Transverse colon (tissue), 4 donors: ENCODE measurements at regions not wholly inside any gene's neighbourhood (a gene's known extent, or its start where the extent isn't known, plus 50 kb on each side); places are given as distances from the start of the nearest gene placed in this dataset.

ENCODE experiments used
- DNase-seq: peaks from one replicate; pipeline ENCODE4 v3.0.0-alpha.2; 2019
- H3K27ac ChIP-seq, 4 donors: fragments of 200-600 bp; sonication (generic); 2 replicates each; pipeline ENCODE4 v1.5.1; 2016 to 2018; ENCODE audit warnings: inconsistent platforms in 4 of 4
- H3K27me3 ChIP-seq: fragments of 200-600 bp; sonication (generic); 2 replicates; pipeline ENCODE4 v1.5.1; 2017; ENCODE audit warnings: inconsistent platforms
- H3K36me3 ChIP-seq, 4 donors: fragments of 200-600 bp; sonication (generic); 2 replicates each; pipeline ENCODE4 v1.5.1; 2017 to 2019; ENCODE audit warnings: inconsistent platforms in 4 of 4
- H3K4me1 ChIP-seq, 4 donors: fragments of 200-600 bp; sonication (generic); 2 replicates each; pipeline ENCODE4 v1.5.1; 2017 to 2020; ENCODE audit warnings: inconsistent platforms in 4 of 4
- H3K4me3 ChIP-seq, 4 donors: fragments of 200-600 bp; sonication (generic); 1 replicate in 1 of 4; 2 replicates in 3 of 4; pipeline versions ENCODE4 v1.5.1 to v1.6.1; 2017 to 2019; ENCODE audit warnings: inconsistent platforms in 4 of 4
- H3K9me3 ChIP-seq, 2 donors: fragments of 200-600 bp; sonication (generic); 2 replicates each; pipeline ENCODE4 v1.5.1; 2017 to 2019; ENCODE audit warnings: inconsistent platforms in 2 of 2
- CTCF ChIP-seq, 5 experiments: fragments of 200-600 bp in 3 of 5; fragments of 450-650 bp in 2 of 5; sonication (generic) in 3 of 5; IDR thresholded peaks; 1 replicate in 2 of 5; 2 replicates in 3 of 5; pipeline ENCODE4 v1.5.1; 2016 to 2017; ENCODE audit warnings: antibody characterized with exemption in 5 of 5, inconsistent platforms in 3 of 5, mild to moderate bottlenecking in 2 of 5, moderate library complexity in 1 of 5
- EP300 ChIP-seq: sonication (generic); formaldehyde crosslinking; IDR thresholded peaks from one replicate; pipeline ENCODE4 v1.6.1; 2017; ENCODE audit warnings: antibody characterized with exemption, low read depth
- POLR2A ChIP-seq: fragments of 450-650 bp; IDR thresholded peaks from one replicate; pipeline ENCODE4 v1.6.1; 2016; ENCODE audit warnings: antibody characterized with exemption, mild to moderate bottlenecking, moderate library complexity
- POLR2AphosphoS5 ChIP-seq, 3 donors: sonication (generic); formaldehyde crosslinking; IDR thresholded peaks; one replicate each; pipeline ENCODE4 v1.6.1; 2016; ENCODE audit warnings: antibody characterized with exemption in 3 of 3
- WGBS, 2 donors: methylation state at CpG; one replicate each; pipeline ENCODE4 v1.1.5; 2018; ENCODE audit warnings: low coverage in 1 of 2; 5-methylcytosine and 5-hydroxymethylcytosine counted together
- in situ Hi-C, 4 donors: fragments of 200-750 bp; cut with MboI; loops; one replicate each; pipeline versions ENCODE4 v1.15.0 to v1.15.1; 2017; ENCODE audit warnings: low sequenced_read_pairs in 3 of 4, low pct_ligation_motif_present in 1 of 4, low pct_unique_long_range_greater_than_20kb in 1 of 4
- intact Hi-C: fragments of 100-400 bp; cut with DNase I; formaldehyde crosslinking; loops from one replicate; pipeline ENCODE4 v1.15.1; 2023; ENCODE audit warnings: low total_unique reads

GRCh38 chr2:193796847-193797246, 1602.1 kb upstream of the TMEFF2 start:
- intact Hi-C loops = no loop called here
- no peak for DNase-seq
- no peaks in the 10 kb centered on the region for H3K27me3 ChIP-seq
- 72 to 83% methylated on average over 1 of the region's 1 CpG for WGBS, 2 donors
- TF ChIP-seq POLR2AphosphoS5 (IDR thresholded peaks at IDR 0.05) (no peak), EP300 (no peak), CTCF (IDR thresholded peaks at IDR 0.05) (no peak), POLR2A (no peak)
- no peak overlapping the region for H3K4me3 ChIP-seq
- H3K9me3 ChIP-seq = no peaks in the 10 kb centered on the region
- no peak overlapping the region for H3K27ac ChIP-seq
- H3K4me1 ChIP-seq = no peaks in the 10 kb centered on the region
- in situ Hi-C loops = no loop called here
- no peaks in the 10 kb centered on the region for H3K36me3 ChIP-seq

GRCh38 chr2:193793914-193794313, 1599.2 kb upstream of the TMEFF2 start:
- no peaks in the 10 kb centered on the region for H3K27me3 ChIP-seq
- TF ChIP-seq EP300 = no peak
- no peak for TF ChIP-seq POLR2A
- TF ChIP-seq POLR2AphosphoS5 (IDR thresholded peaks at IDR 0.05) = no peak
- no peak for TF ChIP-seq CTCF (IDR thresholded peaks at IDR 0.05)
- no peak for DNase-seq
- H3K4me1 ChIP-seq = no peaks in the 10 kb centered on the region
- intact Hi-C loops (no loop called here), in situ Hi-C loops (no loop called here)
- H3K9me3 ChIP-seq = no peaks in the 10 kb centered on the region
- 58 to 77% methylated on average over 6 of the region's 6 CpGs for WGBS, 2 donors
- H3K36me3 ChIP-seq = no peaks in the 10 kb centered on the region
- no peak overlapping the region for H3K4me3 ChIP-seq
- no peak overlapping the region for H3K27ac ChIP-seq

GRCh38 chr2:193783681-193784080, 1588.9 kb upstream of the TMEFF2 start:
- Histone ChIP-seq H3K9me3 (no peaks in the 10 kb centered on the region), H3K27me3 (no peaks in the 10 kb centered on the region), H3K4me3 (no peak overlapping the region), H3K27ac (no peak overlapping the region), H3K4me1 (no peaks in the 10 kb centered on the region), H3K36me3 (no peaks in the 10 kb centered on the region)
- TF ChIP-seq CTCF (IDR thresholded peaks at IDR 0.05) (no peak), EP300 (no peak), POLR2AphosphoS5 (IDR thresholded peaks at IDR 0.05) (no peak), POLR2A (no peak)
- in situ Hi-C loops = no loop called here
- WGBS, 2 donors = 46 to 66% methylated on average over 2 of the region's 2 CpGs
- intact Hi-C loops = no loop called here
- DNase-seq = no peak

- H3K27ac ChIP-seq = no peak overlapping the region
- H3K36me3 ChIP-seq = no peaks in the 10 kb centered on the region
- intact Hi-C loops = no loop called here
- no peak for DNase-seq
- 87 to 90% methylated on average over 4 of the region's 4 CpGs for WGBS, 2 donors
- in situ Hi-C loops = no loop called here
- no peaks in the 10 kb centered on the region for H3K9me3 ChIP-seq
- no peak overlapping the region for H3K4me3 ChIP-seq
- no peaks in the 10 kb centered on the region for H3K4me1 ChIP-seq
- no peaks in the 10 kb centered on the region for H3K27me3 ChIP-seq
- TF ChIP-seq CTCF (IDR thresholded peaks at IDR 0.05) (no peak), POLR2AphosphoS5 (IDR thresholded peaks at IDR 0.05) (no peak), POLR2A (no peak), EP300 (no peak)
Measured at GRCh38 chr2:193778293-193778692, 1583.6 kb upstream of the TMEFF2 start.
